ENCODE measurements at regions not wholly inside any gene's neighbourhood (a gene's known extent, or its start where the extent isn't known, plus 50 kb on each side); places are given as distances from the start of the nearest gene placed in this dataset.

- Histone ChIP-seq H3K9me3 (no peaks in the 10 kb centered on the region), H3K36me3 (no peaks in the 10 kb centered on the region), H3K4me1 (ENCODE audit: control insufficient read depth in 1 of 2, low read depth in 2 of 2) (no peaks in the 10 kb centered on the region), H3K4me3 (no peak overlapping the region), H3K27ac (no peak overlapping the region), H3K27me3 (replicated peaks; ENCODE audit: insufficient read depth) (no peaks in the 10 kb centered on the region)
- ATAC-seq (ENCODE audit: insufficient number of reproducible peaks, low FRiP score, low read depth) = no peak
- DNase-seq (ENCODE audit: low spot score) = no peak
- TF ChIP-seq CTCF (IDR thresholded peaks at IDR 0.05) = no peak
Observed at GRCh38 chr11:42762348-42762747, 549.4 kb upstream of the API5 start.

- Histone ChIP-seq H3K4me1 (ENCODE audit: control insufficient read depth in 1 of 2, low read depth in 2 of 2) (no peaks in the 10 kb centered on the region), H3K4me3 (no peak overlapping the region), H3K36me3 (no peaks in the 10 kb centered on the region), H3K27ac (no peak overlapping the region), H3K27me3 (replicated peaks; ENCODE audit: insufficient read depth) (no peaks in the 10 kb centered on the region), H3K9me3 (no peaks in the 10 kb centered on the region)
- DNase-seq (ENCODE audit: low spot score) (no peak), ATAC-seq (ENCODE audit: insufficient number of reproducible peaks, low FRiP score, low read depth) (no peak)
- no peak for TF ChIP-seq CTCF (IDR thresholded peaks at IDR 0.05)
Observed at GRCh38 chr11:42764936-42765335, 546.9 kb upstream of the API5 start.

- no peak for TF ChIP-seq CTCF (IDR thresholded peaks at IDR 0.05)
- Histone ChIP-seq H3K27me3 (replicated peaks; ENCODE audit: insufficient read depth) (no peaks in the 10 kb centered on the region), H3K9me3 (no peaks in the 10 kb centered on the region), H3K4me3 (no peak overlapping the region), H3K27ac (no peak overlapping the region), H3K36me3 (no peaks in the 10 kb centered on the region), H3K4me1 (ENCODE audit: control insufficient read depth in 1 of 2, low read depth in 2 of 2) (no peaks in the 10 kb centered on the region)
- DNase-seq (ENCODE audit: low spot score) (no peak), ATAC-seq (ENCODE audit: insufficient number of reproducible peaks, low FRiP score, low read depth) (no peak)
Observed at GRCh38 chr11:42768576-42768975, 543.2 kb upstream of the API5 start.

DNA sequence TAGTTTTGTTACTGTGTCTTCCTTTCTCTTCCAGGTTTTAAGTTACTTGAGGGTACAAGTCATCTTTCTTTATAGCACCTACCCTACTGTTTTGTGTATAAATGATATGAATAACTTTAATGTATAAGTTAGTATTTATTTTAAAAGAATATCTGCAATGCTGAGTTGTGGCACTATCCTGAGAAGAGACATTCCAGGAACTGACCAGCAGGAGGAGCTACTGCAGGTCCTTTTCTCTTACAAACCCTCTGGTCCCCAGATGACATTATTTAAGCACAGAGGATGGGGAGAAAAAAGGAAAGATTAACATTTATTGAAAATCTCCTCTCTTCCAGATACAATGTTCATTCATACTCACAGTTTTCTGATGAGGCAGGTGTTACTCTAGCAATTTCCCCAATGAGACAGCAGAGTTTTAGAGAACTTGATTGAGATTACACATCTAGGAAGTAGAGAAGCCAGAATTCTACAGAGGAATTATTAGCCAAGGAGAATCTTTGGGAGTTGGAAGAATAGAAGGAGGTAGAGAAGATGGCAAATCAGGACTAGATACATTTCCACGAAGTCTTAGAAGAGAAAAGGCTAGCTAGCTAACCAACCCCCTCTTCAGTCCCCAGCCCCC lies 541.2 kb upstream of the API5 start:
- Histone ChIP-seq H3K36me3 (no peaks in the 10 kb centered on the region), H3K4me1 (ENCODE audit: control insufficient read depth in 1 of 2, low read depth in 2 of 2) (no peaks in the 10 kb centered on the region), H3K27ac (no peak overlapping the region), H3K9me3 (no peaks in the 10 kb centered on the region), H3K4me3 (no peak overlapping the region), H3K27me3 (replicated peaks; ENCODE audit: insufficient read depth) (no peaks in the 10 kb centered on the region)
- ATAC-seq (ENCODE audit: insufficient number of reproducible peaks, low FRiP score, low read depth) (no peak), DNase-seq (ENCODE audit: low spot score) (no peak)
- TF ChIP-seq CTCF (IDR thresholded peaks at IDR 0.05) = no peak

- DNase-seq (ENCODE audit: low spot score) = no peak
- H3K9me3 ChIP-seq = no peaks in the 10 kb centered on the region
- no peaks in the 10 kb centered on the region for H3K27me3 ChIP-seq (replicated peaks; ENCODE audit: insufficient read depth)
- no peak for TF ChIP-seq CTCF (IDR thresholded peaks at IDR 0.05)
- H3K4me1 ChIP-seq (ENCODE audit: control insufficient read depth in 1 of 2, low read depth in 2 of 2) = no peaks in the 10 kb centered on the region
- no peak overlapping the region for H3K27ac ChIP-seq
- no peak for ATAC-seq (ENCODE audit: insufficient number of reproducible peaks, low FRiP score, low read depth)
- H3K36me3 ChIP-seq = no peaks in the 10 kb centered on the region
- no peak overlapping the region for H3K4me3 ChIP-seq
Observed at GRCh38 chr11:42772886-42773285, 538.9 kb upstream of the API5 start.
